ENCODE measurements at regions not wholly inside any gene's neighbourhood (a gene's known extent, or its start where the extent isn't known, plus 50 kb on each side); places are given as distances from the start of the nearest gene placed in this dataset.

DNA sequence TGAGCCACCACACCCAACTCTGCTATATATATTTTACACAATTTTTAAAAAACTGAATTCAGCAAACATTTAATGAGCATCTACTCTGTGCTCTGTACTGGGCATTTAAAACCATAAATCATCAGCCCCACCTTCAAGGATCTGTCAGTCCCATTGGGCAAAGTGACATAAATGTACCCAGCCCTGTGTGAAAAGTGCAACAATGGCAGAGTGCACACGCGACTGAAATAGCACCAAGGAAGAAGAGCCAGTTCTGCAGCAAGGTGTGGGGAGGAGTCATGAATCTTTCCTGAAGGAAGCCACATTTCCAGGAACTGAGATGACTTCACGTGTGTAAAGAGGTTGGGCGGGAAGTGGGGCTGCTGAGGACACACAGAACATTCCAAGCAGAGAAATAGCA, 111.5 kb upstream of the ATP6AP2 start:
- TF ChIP-seq, protein P1, sequence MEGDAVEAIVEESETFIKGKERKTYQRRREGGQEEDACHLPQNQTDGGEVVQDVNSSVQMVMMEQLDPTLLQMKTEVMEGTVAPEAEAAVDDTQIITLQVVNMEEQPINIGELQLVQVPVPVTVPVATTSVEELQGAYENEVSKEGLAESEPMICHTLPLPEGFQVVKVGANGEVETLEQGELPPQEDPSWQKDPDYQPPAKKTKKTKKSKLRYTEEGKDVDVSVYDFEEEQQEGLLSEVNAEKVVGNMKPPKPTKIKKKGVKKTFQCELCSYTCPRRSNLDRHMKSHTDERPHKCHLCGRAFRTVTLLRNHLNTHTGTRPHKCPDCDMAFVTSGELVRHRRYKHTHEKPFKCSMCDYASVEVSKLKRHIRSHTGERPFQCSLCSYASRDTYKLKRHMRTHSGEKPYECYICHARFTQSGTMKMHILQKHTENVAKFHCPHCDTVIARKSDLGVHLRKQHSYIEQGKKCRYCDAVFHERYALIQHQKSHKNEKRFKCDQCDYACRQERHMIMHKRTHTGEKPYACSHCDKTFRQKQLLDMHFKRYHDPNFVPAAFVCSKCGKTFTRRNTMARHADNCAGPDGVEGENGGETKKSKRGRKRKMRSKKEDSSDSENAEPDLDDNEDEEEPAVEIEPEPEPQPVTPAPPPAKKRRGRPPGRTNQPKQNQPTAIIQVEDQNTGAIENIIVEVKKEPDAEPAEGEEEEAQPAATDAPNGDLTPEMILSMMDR (IDR thresholded peaks at IDR 0.05): no peak
- Histone ChIP-seq H3K9me3 (no peaks in the 10 kb centered on the region), H3K4me1 (ENCODE audit: low read depth) (no peaks in the 10 kb centered on the region), H3K36me3 (ENCODE audit: low read depth) (no peaks in the 10 kb centered on the region), H3K4me3 (no peak overlapping the region)
- DNase-seq: peak in 1 of 3 donors; percentile 15
- intact Hi-C loops (cut with DNase I, micrococcal nuclease): no loop called here
- peak; percentile 53 for ATAC-seq

DNA sequence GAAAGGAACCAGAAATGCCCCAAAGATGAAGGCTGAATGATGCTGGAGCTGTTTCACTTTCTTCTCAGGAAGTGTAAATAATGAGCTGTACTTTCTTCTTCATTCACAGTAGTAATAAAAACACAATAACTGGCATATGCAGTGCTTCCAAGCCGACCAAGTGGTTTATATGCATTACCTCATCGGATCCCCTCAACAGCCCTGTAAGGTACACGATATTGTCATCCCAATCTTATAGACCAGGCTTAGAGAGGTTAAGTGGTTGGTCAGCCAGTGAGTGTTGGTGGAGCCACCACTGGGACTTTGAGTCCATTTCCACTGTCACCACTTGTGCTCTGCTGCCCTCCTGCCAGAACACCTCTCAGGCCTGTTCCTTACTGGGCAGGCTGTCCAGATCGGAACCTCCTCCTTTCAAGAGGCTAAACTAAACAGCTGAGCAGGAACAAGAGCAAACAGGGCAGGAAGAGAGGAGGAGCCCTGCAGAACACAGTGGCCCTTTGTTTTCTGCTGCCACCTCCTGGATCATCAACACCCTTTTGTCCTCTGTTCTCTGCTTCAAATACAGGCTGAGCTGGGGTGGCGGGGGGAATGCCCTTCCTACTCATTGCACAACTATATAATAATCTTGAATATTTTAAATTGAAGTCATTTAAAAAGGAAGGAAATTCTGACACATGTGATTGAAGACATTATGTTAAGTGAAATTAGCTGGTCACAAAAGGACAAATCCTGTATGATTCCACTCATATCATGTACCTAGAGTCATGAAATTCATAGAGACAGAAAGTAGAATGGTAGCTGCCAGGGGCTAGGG, 112.5 kb upstream of the ATP6AP2 start:
- no peaks in the 10 kb centered on the region for H3K4me1 ChIP-seq (ENCODE audit: low read depth)
- no peak overlapping the region for H3K4me3 ChIP-seq
- intact Hi-C loops (cut with DNase I, micrococcal nuclease): no loop called here
- no peaks in the 10 kb centered on the region for H3K9me3 ChIP-seq
- DNase-seq: peak in 2 of 3 donors; percentile 38 to 54
- TF ChIP-seq, protein P1 (IDR thresholded peaks at IDR 0.05): no peak
- peak; percentile 88 for ATAC-seq
- no peaks in the 10 kb centered on the region for H3K36me3 ChIP-seq (ENCODE audit: low read depth)

- ATAC-seq: no peak
- intact Hi-C loops (cut with DNase I, micrococcal nuclease): no loop called here
- Histone ChIP-seq H3K9me3 (no peaks in the 10 kb centered on the region), H3K36me3 (ENCODE audit: low read depth) (no peaks in the 10 kb centered on the region), H3K4me3 (no peak overlapping the region), H3K4me1 (ENCODE audit: low read depth) (no peaks in the 10 kb centered on the region)
- TF ChIP-seq, protein P1 (IDR thresholded peaks at IDR 0.05): no peak
- DNase-seq: no peak
Observed at GRCh38 chrX:40467454-40467853, 113.3 kb upstream of the ATP6AP2 start.

GRCh38 chrX:40465735-40466551, 114.8 kb upstream of the ATP6AP2 start:
- H3K4me1 ChIP-seq (ENCODE audit: low read depth): no peaks in the 10 kb centered on the region
- ATAC-seq (no peak), DNase-seq (no peak)
- H3K4me3 ChIP-seq: no peak overlapping the region
- no peaks in the 10 kb centered on the region for H3K36me3 ChIP-seq (ENCODE audit: low read depth)
- TF ChIP-seq, protein P1 (IDR thresholded peaks at IDR 0.05): no peak
- intact Hi-C loops (cut with DNase I, micrococcal nuclease): no loop called here
- H3K9me3 ChIP-seq: no peaks in the 10 kb centered on the region

DNA sequence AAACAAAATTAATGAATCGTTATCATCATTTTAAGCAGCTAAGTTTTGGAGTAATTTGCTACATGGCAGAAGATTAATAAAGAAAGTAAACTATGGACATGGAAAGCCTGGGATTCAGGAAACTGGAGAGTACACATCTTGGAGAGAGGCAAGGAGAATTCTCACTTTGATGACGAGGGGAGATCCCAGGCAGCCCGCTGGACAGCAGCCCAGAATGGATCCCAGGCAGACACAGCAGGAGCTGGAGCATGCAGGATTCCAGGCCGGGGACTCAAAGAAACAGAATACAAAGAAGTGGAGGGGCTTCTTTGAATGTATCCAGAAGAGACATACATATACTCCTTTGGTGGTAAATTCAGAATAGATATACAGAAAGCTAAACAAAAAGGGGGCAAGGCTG, 118.0 kb upstream of the ATP6AP2 start:
- no peaks in the 10 kb centered on the region for H3K4me1 ChIP-seq (ENCODE audit: low read depth)
- H3K36me3 ChIP-seq (ENCODE audit: low read depth): no peaks in the 10 kb centered on the region
- DNase-seq: no peak
- no peaks in the 10 kb centered on the region for H3K9me3 ChIP-seq
- no peak for ATAC-seq
- H3K4me3 ChIP-seq: no peak overlapping the region
- TF ChIP-seq, protein P1 (IDR thresholded peaks at IDR 0.05): no peak
- intact Hi-C loops (cut with DNase I, micrococcal nuclease): no loop called here
